Osteoblast (primary cell): ENCODE measurements at regions not wholly inside any gene's neighbourhood (a gene's known extent, or its start where the extent isn't known, plus 50 kb on each side); places are given as distances from the start of the nearest gene placed in this dataset.

Experiments used
- DNase-seq: peaks from one replicate; pipeline ENCODE4 v3.0.0; 2011; ENCODE audit warnings: low spot score, mixed read lengths; ENCODE audit not compliant: insufficient read length; ENCODE audit errors: missing footprints
- H2AFZ ChIP-seq: 2 replicates; pipeline ENCODE4 v1.6.0; 2011; ENCODE audit warnings: mild to moderate bottlenecking, low read length
- H3K27ac ChIP-seq: 2 replicates; pipeline ENCODE4 v1.5.1; 2011; ENCODE audit warnings: mild to moderate bottlenecking, low read depth, low read length, moderate library complexity
- H3K27me3 ChIP-seq: 2 replicates; pipeline ENCODE4 v1.6.0; 2012; ENCODE audit warnings: mild to moderate bottlenecking, control low read depth, inconsistent platforms, low read length, moderate library complexity; ENCODE audit not compliant: insufficient read depth
- H3K36me3 ChIP-seq: 2 replicates; pipeline ENCODE4 v1.5.1; 2011; ENCODE audit warnings: mild to moderate bottlenecking, low read length, control low read depth, moderate library complexity; ENCODE audit not compliant: insufficient read depth
- H3K4me1 ChIP-seq: 2 replicates; pipeline ENCODE4 v1.5.1; 2011; ENCODE audit warnings: mild to moderate bottlenecking, low read length, control low read depth, moderate library complexity; ENCODE audit not compliant: insufficient read depth
- H3K4me2 ChIP-seq: 2 replicates; pipeline ENCODE4 v1.6.0; 2011; ENCODE audit warnings: mild to moderate bottlenecking, low read length; ENCODE audit not compliant: insufficient read depth
- H3K4me3 ChIP-seq: fragments of 200-600 bp; sonication (generic); 3 replicates; pipeline ENCODE4 v1.5.1; 2012; ENCODE audit warnings: mild to moderate bottlenecking, low read length, inconsistent platforms; ENCODE audit not compliant: insufficient read depth
- H3K79me2 ChIP-seq: 2 replicates; pipeline ENCODE4 v1.6.0; 2012; ENCODE audit warnings: mild to moderate bottlenecking, low read length, control low read depth, inconsistent platforms; ENCODE audit not compliant: insufficient read depth
- H3K9me3 ChIP-seq: 2 replicates; pipeline ENCODE4 v1.5.1; 2011; ENCODE audit warnings: low read depth, low read length, control low read depth
- H4K20me1 ChIP-seq: 2 replicates; pipeline ENCODE4 v1.6.0; 2012; ENCODE audit warnings: mild to moderate bottlenecking, low read length, control low read depth; ENCODE audit not compliant: insufficient read depth
- CTCF ChIP-seq: IDR thresholded peaks from 2 replicates; pipeline ENCODE4 v1.5.1; 2011; ENCODE audit warnings: mild to moderate bottlenecking, low read depth, low read length, moderate library complexity; ENCODE audit errors: extremely low read depth

- DNase-seq, result no peak
- Histone ChIP-seq H2AFZ (no peak overlapping the region), H3K36me3 (no peaks in the 10 kb centered on the region), H3K4me1 (peaks cover 44% of the 10 kb centered on the region), H3K27me3 (no peaks in the 10 kb centered on the region), H3K9me3 (no peaks in the 10 kb centered on the region), H4K20me1 (no peaks in the 10 kb centered on the region), H3K27ac (no peak overlapping the region), H3K4me3 (no peak overlapping the region), H3K4me2 (no peak overlapping the region), H3K79me2 (no peaks in the 10 kb centered on the region)
- no peak for TF ChIP-seq CTCF
Observed at GRCh38 chr10:78260680-78261079, 227.0 kb downstream of the RPS24 start.

GRCh38 chr10:78261291-78261690 lies 227.6 kb downstream of the RPS24 start:
- no peak overlapping the region for H3K27ac ChIP-seq

GRCh38 chr10:78262860-78263259 lies 229.2 kb downstream of the RPS24 start:
- TF ChIP-seq CTCF, result no peak
- no peak overlapping the region for H3K4me2 ChIP-seq
- peaks cover 41% of the 10 kb centered on the region for H3K4me1 ChIP-seq
- H2AFZ ChIP-seq, result peak overlapping the region; percentile 18
- H3K27me3 ChIP-seq, result no peaks in the 10 kb centered on the region
- no peaks in the 10 kb centered on the region for H3K9me3 ChIP-seq
- no peaks in the 10 kb centered on the region for H4K20me1 ChIP-seq
- H3K36me3 ChIP-seq, result no peaks in the 10 kb centered on the region
- H3K79me2 ChIP-seq, result no peaks in the 10 kb centered on the region
- H3K4me3 ChIP-seq, result no peak overlapping the region
- DNase-seq, result no peak
- peak overlapping the region; percentile 88 for H3K27ac ChIP-seq

More at GRCh38 chr10:78261291-78261690, 227.6 kb downstream of the RPS24 start:
- no peak for TF ChIP-seq CTCF
- H3K9me3 ChIP-seq, result no peaks in the 10 kb centered on the region
- DNase-seq, result no peak
- no peaks in the 10 kb centered on the region for H3K79me2 ChIP-seq
- no peaks in the 10 kb centered on the region for H4K20me1 ChIP-seq
- no peaks in the 10 kb centered on the region for H3K36me3 ChIP-seq
- H2AFZ ChIP-seq, result no peak overlapping the region
- H3K4me2 ChIP-seq, result no peak overlapping the region
- peaks cover 42% of the 10 kb centered on the region for H3K4me1 ChIP-seq
- no peaks in the 10 kb centered on the region for H3K27me3 ChIP-seq
- no peak overlapping the region for H3K4me3 ChIP-seq

GRCh38 chr10:78263521-78263988 lies 229.9 kb downstream of the RPS24 start:
- Histone ChIP-seq H3K27me3 (no peaks in the 10 kb centered on the region), H3K9me3 (no peaks in the 10 kb centered on the region), H3K36me3 (no peaks in the 10 kb centered on the region), H3K27ac (peak overlapping the region; percentile 88), H3K4me3 (no peak overlapping the region), H3K4me1 (peaks cover 41% of the 10 kb centered on the region), H2AFZ (peak overlapping the region; percentile 63), H3K4me2 (no peak overlapping the region), H4K20me1 (no peaks in the 10 kb centered on the region), H3K79me2 (no peaks in the 10 kb centered on the region)
- DNase-seq, result peak; percentile 94
- TF ChIP-seq CTCF, result no peak
